A673 (cell line): ENCODE measurements at regions not wholly inside any gene's neighbourhood (a gene's known extent, or its start where the extent isn't known, plus 50 kb on each side); places are given as distances from the start of the nearest gene placed in this dataset.

Source experiments
- EZH2 ChIP-seq: fragments of 200-600 bp; sonication (generic); IDR thresholded peaks from 2 replicates; pipeline ENCODE4 v1.6.1; 2017; ENCODE audit warnings: borderline replicate concordance, low read depth, mild to moderate bottlenecking, mixed read lengths, antibody characterized with exemption, low read length; ENCODE audit not compliant: poor library complexity, severe bottlenecking
- TF ChIP-seq, protein P1 (sequence below): fragments of 300-800, 200-600 bp; sonication (generic); conservative IDR thresholded peaks from 2 replicates; pipeline ENCODE4 v1.5.1; 2017; ENCODE audit warnings: low read depth, mild to moderate bottlenecking, antibody characterized with exemption, low read length, moderate library complexity, mixed read lengths

DNA sequence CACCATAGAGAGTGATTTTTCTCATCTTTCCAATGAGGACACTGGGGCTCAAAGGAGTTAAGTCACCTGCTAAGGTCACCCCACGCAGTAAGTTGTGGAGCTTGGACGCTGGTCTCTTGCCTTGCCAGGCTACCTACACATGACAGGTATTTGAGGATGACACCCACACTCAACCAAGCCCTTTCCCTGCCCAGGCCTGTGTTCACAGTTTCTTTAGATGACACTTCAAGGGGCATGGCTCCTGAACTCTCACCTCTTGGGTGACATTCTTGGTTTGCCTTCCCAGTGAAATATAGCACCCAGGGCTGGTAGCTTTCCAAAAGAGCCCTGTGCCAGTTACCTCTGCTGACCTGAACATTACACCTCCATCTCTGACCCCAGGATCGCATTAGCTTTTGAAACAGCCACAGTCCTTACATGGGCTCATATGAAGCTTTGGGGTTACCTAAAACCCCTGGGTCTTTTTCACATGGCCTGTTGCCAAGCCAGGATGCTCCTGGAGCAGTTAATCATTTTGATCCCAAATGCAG, 148.0 kb downstream of the RPLP1 start:
- TF ChIP-seq, protein P1, sequence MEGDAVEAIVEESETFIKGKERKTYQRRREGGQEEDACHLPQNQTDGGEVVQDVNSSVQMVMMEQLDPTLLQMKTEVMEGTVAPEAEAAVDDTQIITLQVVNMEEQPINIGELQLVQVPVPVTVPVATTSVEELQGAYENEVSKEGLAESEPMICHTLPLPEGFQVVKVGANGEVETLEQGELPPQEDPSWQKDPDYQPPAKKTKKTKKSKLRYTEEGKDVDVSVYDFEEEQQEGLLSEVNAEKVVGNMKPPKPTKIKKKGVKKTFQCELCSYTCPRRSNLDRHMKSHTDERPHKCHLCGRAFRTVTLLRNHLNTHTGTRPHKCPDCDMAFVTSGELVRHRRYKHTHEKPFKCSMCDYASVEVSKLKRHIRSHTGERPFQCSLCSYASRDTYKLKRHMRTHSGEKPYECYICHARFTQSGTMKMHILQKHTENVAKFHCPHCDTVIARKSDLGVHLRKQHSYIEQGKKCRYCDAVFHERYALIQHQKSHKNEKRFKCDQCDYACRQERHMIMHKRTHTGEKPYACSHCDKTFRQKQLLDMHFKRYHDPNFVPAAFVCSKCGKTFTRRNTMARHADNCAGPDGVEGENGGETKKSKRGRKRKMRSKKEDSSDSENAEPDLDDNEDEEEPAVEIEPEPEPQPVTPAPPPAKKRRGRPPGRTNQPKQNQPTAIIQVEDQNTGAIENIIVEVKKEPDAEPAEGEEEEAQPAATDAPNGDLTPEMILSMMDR = no peak
- no peak for TF ChIP-seq EZH2
